Sigmoid colon (tissue), 4 donors: ENCODE measurements at regions not wholly inside any gene's neighbourhood (a gene's known extent, or its start where the extent isn't known, plus 50 kb on each side); places are given as distances from the start of the nearest gene placed in this dataset.

Experiments used
- EP300 ChIP-seq, 4 donors: sonication (generic); formaldehyde crosslinking; IDR thresholded peaks; one replicate each; pipeline ENCODE4 v1.6.1; 2017; ENCODE audit warnings: antibody characterized with exemption in 4 of 4
- POLR2A ChIP-seq, 2 donors: fragments of 450-650 bp; IDR thresholded peaks; one replicate each; pipeline ENCODE4 v1.6.1; 2016; ENCODE audit warnings: antibody characterized with exemption in 2 of 2, mild to moderate bottlenecking in 2 of 2, moderate library complexity in 2 of 2
- POLR2AphosphoS5 ChIP-seq, 4 donors: sonication (generic); formaldehyde crosslinking; IDR thresholded peaks; one replicate each; pipeline ENCODE4 v1.6.1; 2017; ENCODE audit warnings: antibody characterized with exemption in 4 of 4
- TF ChIP-seq, protein P1 (sequence below), 4 experiments: fragments of 450-650 bp in 3 of 4; fragments of 200-600 bp in 1 of 4; IDR thresholded peaks; one replicate each; pipeline ENCODE4 v1.5.1; 2016 to 2019; ENCODE audit warnings: antibody characterized with exemption in 4 of 4, mild to moderate bottlenecking in 3 of 4, moderate library complexity in 2 of 4

GRCh38 chr13:79810018-79810417, 329.1 kb downstream of the NDFIP2 start:
- TF ChIP-seq, protein P1, sequence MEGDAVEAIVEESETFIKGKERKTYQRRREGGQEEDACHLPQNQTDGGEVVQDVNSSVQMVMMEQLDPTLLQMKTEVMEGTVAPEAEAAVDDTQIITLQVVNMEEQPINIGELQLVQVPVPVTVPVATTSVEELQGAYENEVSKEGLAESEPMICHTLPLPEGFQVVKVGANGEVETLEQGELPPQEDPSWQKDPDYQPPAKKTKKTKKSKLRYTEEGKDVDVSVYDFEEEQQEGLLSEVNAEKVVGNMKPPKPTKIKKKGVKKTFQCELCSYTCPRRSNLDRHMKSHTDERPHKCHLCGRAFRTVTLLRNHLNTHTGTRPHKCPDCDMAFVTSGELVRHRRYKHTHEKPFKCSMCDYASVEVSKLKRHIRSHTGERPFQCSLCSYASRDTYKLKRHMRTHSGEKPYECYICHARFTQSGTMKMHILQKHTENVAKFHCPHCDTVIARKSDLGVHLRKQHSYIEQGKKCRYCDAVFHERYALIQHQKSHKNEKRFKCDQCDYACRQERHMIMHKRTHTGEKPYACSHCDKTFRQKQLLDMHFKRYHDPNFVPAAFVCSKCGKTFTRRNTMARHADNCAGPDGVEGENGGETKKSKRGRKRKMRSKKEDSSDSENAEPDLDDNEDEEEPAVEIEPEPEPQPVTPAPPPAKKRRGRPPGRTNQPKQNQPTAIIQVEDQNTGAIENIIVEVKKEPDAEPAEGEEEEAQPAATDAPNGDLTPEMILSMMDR (IDR thresholded peaks at IDR 0.05) = no peak
- TF ChIP-seq POLR2AphosphoS5 (IDR thresholded peaks at IDR 0.05) (no peak), POLR2A (IDR thresholded peaks at IDR 0.05) (no peak), EP300 (IDR thresholded peaks at IDR 0.05) (no peak)
